CD8-positive, alpha-beta memory T cell (primary cell): ENCODE measurements at regions not wholly inside any gene's neighbourhood (a gene's known extent, or its start where the extent isn't known, plus 50 kb on each side); places are given as distances from the start of the nearest gene placed in this dataset.

Experiments
- CTCF ChIA-PET: fragments of 350-600 bp; sonication (Branson Sonifier 250); formaldehyde crosslinking; loops from one replicate; lab custom pipeline; 2021; ENCODE audit warnings: antibody characterized with exemption; lab: Charles Lee
- POLR2A ChIA-PET: fragments of 350-600 bp; sonication (Branson Sonifier 250); formaldehyde crosslinking; loops from one replicate; lab custom pipeline; 2021; ENCODE audit warnings: antibody characterized with exemption; lab: Charles Lee
- DNase-seq, 5 donors: peaks; one replicate each; pipeline versions ENCODE4 v3.0.0 to v3.0.0-alpha.2; 2020 to 2022; ENCODE audit warnings: mixed read lengths in 1 of 5
- H3K27ac ChIP-seq: one replicate; pipeline ENCODE4 v1.7.0; 2013; ENCODE audit warnings: low read depth, mild to moderate bottlenecking, low read length, moderate library complexity
- H3K27me3 ChIP-seq: 2 replicates; pipeline ENCODE4 v1.7.0; 2013; ENCODE audit warnings: low read length, mild to moderate bottlenecking; ENCODE audit not compliant: insufficient read depth, poor library complexity, severe bottlenecking
- H3K36me3 ChIP-seq: 2 replicates; pipeline ENCODE4 v1.7.0; 2013; ENCODE audit warnings: mild to moderate bottlenecking, low read length, moderate library complexity; ENCODE audit not compliant: insufficient read depth
- H3K4me1 ChIP-seq: 2 replicates; pipeline ENCODE4 v1.7.0; 2013; ENCODE audit warnings: mild to moderate bottlenecking, low read length, moderate library complexity; ENCODE audit not compliant: insufficient read depth
- H3K4me3 ChIP-seq: 2 replicates; pipeline ENCODE4 v1.7.0; 2013; ENCODE audit warnings: mild to moderate bottlenecking, low read length
- H3K9me3 ChIP-seq: 2 replicates; pipeline ENCODE4 v1.7.0; 2013; ENCODE audit warnings: mild to moderate bottlenecking, low read length
- H3K27ac Mint-ChIP-seq, 8 donors: one replicate each; pipeline ENCODE4 v1.8.0; 2020 to 2021; ENCODE audit warnings: mixed read lengths in 8 of 8, mild to moderate bottlenecking in 6 of 8, inconsistent platforms in 3 of 8, moderate library complexity in 3 of 8
- H3K27me3 Mint-ChIP-seq, 2 donors: one replicate each; pipeline ENCODE4 v1.8.0; 2020 to 2021; ENCODE audit warnings: mixed read lengths in 2 of 2, mild to moderate bottlenecking in 1 of 2, moderate library complexity in 1 of 2
- H3K36me3 Mint-ChIP-seq, 3 donors: one replicate each; pipeline ENCODE4 v1.8.0; 2020 to 2021; ENCODE audit warnings: mixed read lengths in 3 of 3, inconsistent platforms in 1 of 3, mild to moderate bottlenecking in 1 of 3
- H3K4me1 Mint-ChIP-seq, 3 donors: one replicate each; pipeline ENCODE4 v1.8.0; 2020 to 2021; ENCODE audit warnings: mixed read lengths in 3 of 3, inconsistent platforms in 1 of 3, mild to moderate bottlenecking in 1 of 3
- H3K4me3 Mint-ChIP-seq, 7 donors: one replicate each; pipeline ENCODE4 v1.8.0; 2020 to 2021; ENCODE audit warnings: mixed read lengths in 7 of 7, mild to moderate bottlenecking in 6 of 7, moderate library complexity in 4 of 7, inconsistent platforms in 2 of 7
- H3K9me3 Mint-ChIP-seq, 5 donors: one replicate each; pipeline ENCODE4 v1.8.0; 2020 to 2022; ENCODE audit warnings: mixed read lengths in 5 of 5, mild to moderate bottlenecking in 3 of 5, moderate library complexity in 2 of 5, inconsistent platforms in 1 of 5

DNA sequence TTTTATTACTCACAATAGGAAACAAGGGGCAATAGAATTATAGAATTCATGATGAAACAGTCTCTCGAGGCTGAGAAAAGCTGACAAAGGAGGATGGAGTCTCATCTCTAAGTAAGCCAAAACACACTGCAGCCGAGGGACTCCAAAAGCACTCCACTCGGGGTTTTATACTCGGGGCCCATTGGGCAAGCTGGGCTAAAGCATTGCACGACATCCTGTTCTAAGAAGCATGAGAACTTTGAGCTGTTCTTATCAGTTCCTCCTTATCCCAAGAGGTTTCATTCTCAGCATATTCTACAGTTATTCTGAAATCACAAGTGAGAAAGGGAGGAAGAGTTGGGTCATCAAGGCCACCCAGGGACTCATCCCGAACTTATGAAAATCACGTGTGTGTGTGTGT, 1475.5 kb downstream of the PCDH18 start:
- Mint-ChIP-seq H3K4me1 (no peaks in the 10 kb centered on the region), H3K27me3 (no peaks in the 10 kb centered on the region), H3K36me3 (no peaks in the 10 kb centered on the region), H3K4me3 (no peak overlapping the region), H3K9me3 (peaks cover 0 to 14% (median 3%) of the 10 kb centered on the region in 5 donors), H3K27ac (no peak overlapping the region)
- no peaks in the 10 kb centered on the region for H3K4me1 ChIP-seq
- H3K27ac ChIP-seq: no peak overlapping the region
- H3K27me3 ChIP-seq: no peaks in the 10 kb centered on the region
- H3K36me3 ChIP-seq: no peaks in the 10 kb centered on the region
- ChIA-PET CTCF (no interaction called here), POLR2A (no interaction called here)
- DNase-seq: no peak
- H3K4me3 ChIP-seq: no peak overlapping the region
- H3K9me3 ChIP-seq: no peaks in the 10 kb centered on the region

GRCh38 chr4:136055360-136055759, 1476.9 kb downstream of the PCDH18 start:
- ChIA-PET POLR2A (no interaction called here), CTCF (no interaction called here)
- Histone ChIP-seq H3K4me1 (no peaks in the 10 kb centered on the region), H3K27ac (no peak overlapping the region), H3K4me3 (no peak overlapping the region), H3K36me3 (no peaks in the 10 kb centered on the region), H3K9me3 (no peaks in the 10 kb centered on the region), H3K27me3 (no peaks in the 10 kb centered on the region)
- H3K9me3 Mint-ChIP-seq: peaks cover 0 to 14% (median 3%) of the 10 kb centered on the region in 5 donors
- H3K4me1 Mint-ChIP-seq: no peaks in the 10 kb centered on the region
- H3K27me3 Mint-ChIP-seq: no peaks in the 10 kb centered on the region
- H3K4me3 Mint-ChIP-seq: no peak overlapping the region
- DNase-seq: no peak
- H3K27ac Mint-ChIP-seq: no peak overlapping the region
- H3K36me3 Mint-ChIP-seq: no peaks in the 10 kb centered on the region

DNA sequence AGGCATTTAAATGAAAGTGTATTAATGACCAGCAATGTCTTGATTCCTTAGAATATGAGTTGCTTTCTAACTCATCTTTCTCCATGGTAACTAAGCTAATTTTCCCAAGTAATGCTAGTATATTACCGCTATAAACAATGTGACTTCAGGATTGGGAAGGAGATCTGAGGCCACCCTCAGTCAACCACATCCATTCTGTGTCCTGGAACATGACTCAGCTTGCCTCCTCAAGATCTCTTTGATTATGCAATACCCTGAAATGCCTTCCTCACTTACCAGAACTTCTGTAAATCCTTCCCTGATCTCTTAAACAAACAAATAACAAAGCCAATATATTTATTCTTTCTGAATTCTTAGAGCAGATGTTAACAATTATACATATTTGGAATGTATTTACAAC, 1495.5 kb downstream of the PCDH18 start:
- H3K4me3 Mint-ChIP-seq: no peak overlapping the region
- peaks cover 0 to 23% (median 6%) of the 10 kb centered on the region in 5 donors for H3K9me3 Mint-ChIP-seq
- H3K4me1 Mint-ChIP-seq: no peaks in the 10 kb centered on the region
- H3K27me3 Mint-ChIP-seq: no peaks in the 10 kb centered on the region
- H3K27ac Mint-ChIP-seq: no peak overlapping the region
- Histone ChIP-seq H3K4me1 (no peaks in the 10 kb centered on the region), H3K36me3 (no peaks in the 10 kb centered on the region), H3K9me3 (no peaks in the 10 kb centered on the region), H3K4me3 (no peak overlapping the region), H3K27ac (no peak overlapping the region), H3K27me3 (no peaks in the 10 kb centered on the region)
- ChIA-PET POLR2A (no interaction called here), CTCF (no interaction called here)
- H3K36me3 Mint-ChIP-seq: no peaks in the 10 kb centered on the region
- no peak for DNase-seq

DNA sequence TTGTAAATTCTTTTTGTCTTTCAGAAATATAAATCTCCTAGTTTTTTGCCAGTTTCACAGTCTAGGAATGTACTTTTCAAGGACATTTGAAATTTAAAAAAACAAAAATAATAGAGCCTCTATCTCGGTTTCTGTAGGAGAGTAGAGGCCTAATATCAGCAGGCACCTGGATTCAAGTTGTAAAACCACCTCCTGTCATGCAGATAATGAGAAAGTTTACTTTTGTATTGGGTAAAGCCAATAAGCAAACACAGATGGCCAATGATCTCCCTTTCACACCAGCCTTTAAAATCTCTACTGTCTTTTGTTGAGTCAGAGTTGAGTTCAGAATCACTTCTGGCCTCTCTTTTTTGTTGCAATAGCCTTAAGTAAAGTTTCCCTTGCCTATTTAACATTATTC, 1499.9 kb downstream of the PCDH18 start:
- no peaks in the 10 kb centered on the region for H3K27me3 ChIP-seq
- POLR2A ChIA-PET: no interaction called here

DNA sequence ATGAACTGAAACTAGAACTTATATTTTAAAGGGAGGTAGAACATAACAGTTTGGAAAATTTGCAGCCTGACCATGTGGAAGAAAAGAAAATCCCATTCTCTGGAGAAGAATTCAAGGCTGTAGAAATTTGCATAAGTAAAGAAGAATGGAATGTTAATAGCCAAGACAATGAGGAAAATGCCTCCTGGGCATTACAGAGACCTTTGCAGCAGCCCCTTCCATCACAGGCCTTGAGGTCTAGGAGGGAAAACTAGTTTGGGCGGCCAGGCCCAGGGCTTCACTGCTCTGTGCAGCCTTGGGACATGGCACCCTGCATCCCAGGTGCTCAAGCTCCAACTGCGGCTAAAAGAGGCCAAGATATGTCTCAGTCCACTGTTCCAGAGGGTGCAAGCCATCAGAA, 1506.8 kb downstream of the PCDH18 start:
- no peak for DNase-seq
- no peaks in the 10 kb centered on the region for H3K36me3 Mint-ChIP-seq
- no peak overlapping the region for H3K27ac Mint-ChIP-seq
- no peak overlapping the region for H3K4me3 Mint-ChIP-seq
- Histone ChIP-seq H3K27me3 (no peaks in the 10 kb centered on the region), H3K9me3 (no peaks in the 10 kb centered on the region), H3K4me1 (no peaks in the 10 kb centered on the region), H3K4me3 (no peak overlapping the region), H3K36me3 (no peaks in the 10 kb centered on the region), H3K27ac (no peak overlapping the region)
- peaks cover 9 to 52% (median 21%) of the 10 kb centered on the region in 5 donors for H3K9me3 Mint-ChIP-seq
- no peaks in the 10 kb centered on the region for H3K4me1 Mint-ChIP-seq
- ChIA-PET CTCF (no interaction called here), POLR2A (no interaction called here)
- no peaks in the 10 kb centered on the region for H3K27me3 Mint-ChIP-seq

More for the DNA sequence above, 1499.9 kb downstream of the PCDH18 start:
- no peaks in the 10 kb centered on the region for H3K4me1 ChIP-seq
- no peaks in the 10 kb centered on the region for H3K9me3 ChIP-seq
- H3K27ac ChIP-seq: no peak overlapping the region
- Mint-ChIP-seq H3K4me3 (no peak overlapping the region), H3K36me3 (no peaks in the 10 kb centered on the region), H3K27me3 (no peaks in the 10 kb centered on the region), H3K4me1 (no peaks in the 10 kb centered on the region), H3K9me3 (peaks cover 1 to 24% (median 4%) of the 10 kb centered on the region in 5 donors), H3K27ac (no peak overlapping the region)
- no peak overlapping the region for H3K4me3 ChIP-seq
- DNase-seq: no peak
- no peaks in the 10 kb centered on the region for H3K36me3 ChIP-seq
- CTCF ChIA-PET: no interaction called here

- no peak overlapping the region for H3K4me3 Mint-ChIP-seq
- Histone ChIP-seq H3K4me1 (no peaks in the 10 kb centered on the region), H3K4me3 (no peak overlapping the region), H3K9me3 (no peaks in the 10 kb centered on the region), H3K27ac (no peak overlapping the region), H3K27me3 (no peaks in the 10 kb centered on the region), H3K36me3 (no peaks in the 10 kb centered on the region)
- H3K27me3 Mint-ChIP-seq: no peaks in the 10 kb centered on the region
- H3K9me3 Mint-ChIP-seq: peaks cover 0 to 17% (median 5%) of the 10 kb centered on the region in 5 donors
- H3K27ac Mint-ChIP-seq: no peak overlapping the region
- DNase-seq: no peak
- ChIA-PET POLR2A (no interaction called here), CTCF (no interaction called here)
- no peaks in the 10 kb centered on the region for H3K4me1 Mint-ChIP-seq
- no peaks in the 10 kb centered on the region for H3K36me3 Mint-ChIP-seq
Measured at GRCh38 chr4:136017556-136017955, 1514.7 kb downstream of the PCDH18 start.

DNA sequence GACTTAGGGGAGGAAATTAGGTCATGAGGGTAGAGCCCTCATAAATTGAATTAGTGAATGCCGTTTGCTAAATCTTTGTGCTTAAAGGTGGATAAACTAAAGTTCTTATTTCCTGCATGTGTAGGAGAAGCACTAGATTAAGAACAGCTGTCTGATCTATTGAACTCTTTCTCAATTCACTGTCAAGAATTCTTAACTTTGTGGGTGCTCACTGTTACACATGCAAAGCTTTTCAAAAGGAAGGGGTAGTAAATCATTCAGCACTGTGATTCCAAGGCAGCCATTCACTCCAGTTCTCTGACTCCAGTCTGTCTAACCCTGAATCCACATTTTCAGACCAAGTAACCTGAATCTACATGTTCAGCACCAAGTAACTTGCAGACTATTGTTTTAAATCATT, 1520.1 kb downstream of the PCDH18 start:
- Histone ChIP-seq H3K4me1 (no peaks in the 10 kb centered on the region), H3K27me3 (no peaks in the 10 kb centered on the region), H3K27ac (no peak overlapping the region), H3K4me3 (no peak overlapping the region), H3K9me3 (no peaks in the 10 kb centered on the region), H3K36me3 (no peaks in the 10 kb centered on the region)
- Mint-ChIP-seq H3K27ac (no peak overlapping the region), H3K4me1 (no peaks in the 10 kb centered on the region), H3K36me3 (no peaks in the 10 kb centered on the region), H3K9me3 (peaks cover 2 to 15% (median 2%) of the 10 kb centered on the region in 5 donors), H3K4me3 (no peak overlapping the region), H3K27me3 (no peaks in the 10 kb centered on the region)
- ChIA-PET CTCF (no interaction called here), POLR2A (no interaction called here)
- no peak for DNase-seq

DNA sequence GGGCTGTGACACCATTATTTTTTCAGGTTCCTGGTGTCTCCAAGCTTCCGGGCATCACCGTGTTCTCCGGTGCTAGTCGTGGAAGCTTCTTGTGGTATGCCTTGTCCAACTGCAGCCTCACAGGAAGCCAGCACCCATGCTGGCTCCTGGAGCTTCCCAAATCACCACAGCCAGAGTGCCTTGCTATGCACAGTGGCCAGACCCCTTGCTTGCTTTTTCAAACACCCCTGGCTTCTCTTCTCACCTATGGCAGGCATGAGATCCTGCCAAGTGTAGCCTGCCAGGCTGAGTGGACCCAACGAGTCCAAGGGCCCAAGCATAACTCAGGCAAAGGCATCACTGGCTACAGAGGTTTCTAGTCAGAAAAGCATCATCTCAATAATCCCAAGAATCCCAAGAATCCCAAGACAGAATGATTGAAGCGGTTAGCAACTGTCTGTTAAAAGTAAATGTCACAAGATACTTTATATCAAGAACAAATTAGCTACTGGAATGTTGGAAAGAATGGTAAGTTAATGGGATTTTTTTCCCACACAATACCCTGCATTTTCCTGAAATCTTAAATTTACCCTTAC, 1522.9 kb downstream of the PCDH18 start:
- no peak overlapping the region for H3K4me3 Mint-ChIP-seq
- POLR2A ChIA-PET: no interaction called here
- Histone ChIP-seq H3K9me3 (no peaks in the 10 kb centered on the region), H3K36me3 (no peaks in the 10 kb centered on the region), H3K4me3 (no peak overlapping the region), H3K4me1 (no peaks in the 10 kb centered on the region), H3K27ac (no peak overlapping the region), H3K27me3 (no peaks in the 10 kb centered on the region)
- H3K36me3 Mint-ChIP-seq: no peaks in the 10 kb centered on the region
- H3K9me3 Mint-ChIP-seq: peaks cover 2 to 13% (median 4%) of the 10 kb centered on the region in 5 donors
- no peak overlapping the region for H3K27ac Mint-ChIP-seq
- H3K4me1 Mint-ChIP-seq: no peaks in the 10 kb centered on the region
- CTCF ChIA-PET: no interaction called here
- no peaks in the 10 kb centered on the region for H3K27me3 Mint-ChIP-seq
- DNase-seq: no peak

DNA sequence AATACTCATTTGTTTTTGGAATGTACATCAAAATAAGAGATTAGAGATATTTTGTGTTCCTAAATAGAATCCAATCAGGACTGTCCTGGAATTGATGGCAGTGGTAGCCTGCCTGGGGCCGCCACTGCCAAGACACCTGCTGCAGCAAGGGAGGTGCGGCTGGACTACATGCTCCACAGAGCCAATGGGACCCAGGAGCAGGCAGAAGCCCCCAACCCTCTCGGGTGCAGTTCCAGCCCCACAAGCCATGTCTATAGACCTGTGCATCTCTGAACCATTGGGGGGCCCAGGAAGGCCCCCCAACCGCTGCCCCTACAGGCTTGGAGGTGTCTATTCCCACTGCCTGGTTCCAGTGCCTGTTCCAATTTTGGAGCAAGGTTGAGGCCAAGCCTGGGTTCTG, 1524.3 kb downstream of the PCDH18 start:
- H3K4me1 ChIP-seq: no peaks in the 10 kb centered on the region
- H3K36me3 ChIP-seq: no peaks in the 10 kb centered on the region
- Mint-ChIP-seq H3K4me1 (no peaks in the 10 kb centered on the region), H3K27ac (no peak overlapping the region), H3K36me3 (no peaks in the 10 kb centered on the region), H3K9me3 (peaks cover 2 to 13% (median 5%) of the 10 kb centered on the region in 5 donors), H3K4me3 (no peak overlapping the region), H3K27me3 (no peaks in the 10 kb centered on the region)
- DNase-seq: no peak
- ChIA-PET CTCF (no interaction called here), POLR2A (no interaction called here)
- no peak overlapping the region for H3K4me3 ChIP-seq
- no peaks in the 10 kb centered on the region for H3K9me3 ChIP-seq
- no peaks in the 10 kb centered on the region for H3K27me3 ChIP-seq
- H3K27ac ChIP-seq: no peak overlapping the region
